ENCODE measurements at regions not wholly inside any gene's neighbourhood (a gene's known extent, or its start where the extent isn't known, plus 50 kb on each side); places are given as distances from the start of the nearest gene placed in this dataset.
A peak's percentile ranks its signal among the peaks of the same experiment; 100 is the strongest.

DNA sequence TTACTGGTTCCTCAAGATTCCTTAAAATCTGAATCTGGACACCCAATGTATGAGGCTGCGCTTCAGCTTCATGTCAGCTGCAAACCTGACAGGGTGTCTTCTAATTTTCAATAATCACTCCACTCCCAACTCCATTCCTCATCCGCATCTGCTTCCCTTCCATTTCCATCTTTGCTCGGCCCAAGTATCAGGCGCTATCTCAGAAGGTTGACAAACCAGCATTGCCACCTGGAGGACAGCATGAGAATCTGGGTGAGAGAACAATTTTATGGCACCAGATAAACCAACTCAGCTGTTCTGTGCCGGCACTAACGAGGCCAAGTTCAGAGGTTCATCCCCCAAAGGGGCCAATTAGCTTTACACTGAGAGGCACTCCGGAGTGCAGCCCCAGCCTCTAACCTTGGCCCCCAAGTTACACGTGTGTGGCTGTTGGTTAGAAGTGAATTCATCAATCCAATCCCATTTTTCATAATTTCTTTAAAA, 79.1 kb upstream of the LMO2 start (continued):
- no peak for TF ChIP-seq ZNF76 (CRISPR knock-in tag; IDR thresholded peaks at IDR 0.05; ENCODE audit: borderline replicate concordance)
- TF ChIP-seq ZNF609 (CRISPR knock-in tag; IDR thresholded peaks at IDR 0.05; ENCODE audit: borderline replicate concordance): no peak
- 0 out of 2 replicates have a peak, but pooled peaks have one; percentile 11 for TF ChIP-seq SMARCA4 (IDR thresholded peaks at IDR 0.05)
- no peak for TF ChIP-seq ZFX (CRISPR knock-in tag; IDR thresholded peaks at IDR 0.05)
- TF ChIP-seq, protein P1, sequence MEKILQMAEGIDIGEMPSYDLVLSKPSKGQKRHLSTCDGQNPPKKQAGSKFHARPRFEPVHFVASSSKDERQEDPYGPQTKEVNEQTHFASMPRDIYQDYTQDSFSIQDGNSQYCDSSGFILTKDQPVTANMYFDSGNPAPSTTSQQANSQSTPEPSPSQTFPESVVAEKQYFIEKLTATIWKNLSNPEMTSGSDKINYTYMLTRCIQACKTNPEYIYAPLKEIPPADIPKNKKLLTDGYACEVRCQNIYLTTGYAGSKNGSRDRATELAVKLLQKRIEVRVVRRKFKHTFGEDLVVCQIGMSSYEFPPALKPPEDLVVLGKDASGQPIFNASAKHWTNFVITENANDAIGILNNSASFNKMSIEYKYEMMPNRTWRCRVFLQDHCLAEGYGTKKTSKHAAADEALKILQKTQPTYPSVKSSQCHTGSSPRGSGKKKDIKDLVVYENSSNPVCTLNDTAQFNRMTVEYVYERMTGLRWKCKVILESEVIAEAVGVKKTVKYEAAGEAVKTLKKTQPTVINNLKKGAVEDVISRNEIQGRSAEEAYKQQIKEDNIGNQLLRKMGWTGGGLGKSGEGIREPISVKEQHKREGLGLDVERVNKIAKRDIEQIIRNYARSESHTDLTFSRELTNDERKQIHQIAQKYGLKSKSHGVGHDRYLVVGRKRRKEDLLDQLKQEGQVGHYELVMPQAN (IDR thresholded peaks at IDR 0.05; ENCODE audit: borderline replicate concordance): no peak
- TF ChIP-seq POLR2B (IDR thresholded peaks at IDR 0.05; ENCODE audit: low read depth, partially characterized antibody): no peak
- no peak for TF ChIP-seq BRF1 (IDR thresholded peaks at IDR 0.05; ENCODE audit: borderline replicate concordance, extremely low read depth, insufficient read length)
- no peak for TF ChIP-seq MECOM (CRISPR knock-in tag; IDR thresholded peaks at IDR 0.05)
- no peak for TF ChIP-seq ZNF780A (CRISPR knock-in tag; IDR thresholded peaks at IDR 0.05)
- no peak for TF ChIP-seq XRCC5 (IDR thresholded peaks at IDR 0.05; ENCODE audit: low read depth, low read length)
- 0 out of 2 replicates have a peak, but pooled peaks have one; percentile 48 for TF ChIP-seq ZEB2 (IDR thresholded peaks at IDR 0.05)
- no peak for TF ChIP-seq NR3C1 (CRISPR knock-in tag; IDR thresholded peaks at IDR 0.05)
- no peak for TF ChIP-seq KAT8 (IDR thresholded peaks at IDR 0.05; ENCODE audit: low read depth)
- no peak for TF ChIP-seq RBM25 (IDR thresholded peaks at IDR 0.05; ENCODE audit: low read depth, low read length, severe bottlenecking)
- no peak for TF ChIP-seq KDM1A (IDR thresholded peaks at IDR 0.05)
- TF ChIP-seq, protein P2, sequence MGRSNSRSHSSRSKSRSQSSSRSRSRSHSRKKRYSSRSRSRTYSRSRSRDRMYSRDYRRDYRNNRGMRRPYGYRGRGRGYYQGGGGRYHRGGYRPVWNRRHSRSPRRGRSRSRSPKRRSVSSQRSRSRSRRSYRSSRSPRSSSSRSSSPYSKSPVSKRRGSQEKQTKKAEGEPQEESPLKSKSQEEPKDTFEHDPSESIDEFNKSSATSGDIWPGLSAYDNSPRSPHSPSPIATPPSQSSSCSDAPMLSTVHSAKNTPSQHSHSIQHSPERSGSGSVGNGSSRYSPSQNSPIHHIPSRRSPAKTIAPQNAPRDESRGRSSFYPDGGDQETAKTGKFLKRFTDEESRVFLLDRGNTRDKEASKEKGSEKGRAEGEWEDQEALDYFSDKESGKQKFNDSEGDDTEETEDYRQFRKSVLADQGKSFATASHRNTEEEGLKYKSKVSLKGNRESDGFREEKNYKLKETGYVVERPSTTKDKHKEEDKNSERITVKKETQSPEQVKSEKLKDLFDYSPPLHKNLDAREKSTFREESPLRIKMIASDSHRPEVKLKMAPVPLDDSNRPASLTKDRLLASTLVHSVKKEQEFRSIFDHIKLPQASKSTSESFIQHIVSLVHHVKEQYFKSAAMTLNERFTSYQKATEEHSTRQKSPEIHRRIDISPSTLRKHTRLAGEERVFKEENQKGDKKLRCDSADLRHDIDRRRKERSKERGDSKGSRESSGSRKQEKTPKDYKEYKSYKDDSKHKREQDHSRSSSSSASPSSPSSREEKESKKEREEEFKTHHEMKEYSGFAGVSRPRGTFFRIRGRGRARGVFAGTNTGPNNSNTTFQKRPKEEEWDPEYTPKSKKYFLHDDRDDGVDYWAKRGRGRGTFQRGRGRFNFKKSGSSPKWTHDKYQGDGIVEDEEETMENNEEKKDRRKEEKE (IDR thresholded peaks at IDR 0.05; ENCODE audit: borderline replicate concordance in 1 of 2, control insufficient read depth in 1 of 2, low read depth in 2 of 2, low read length in 1 of 2): no peak
- no peak for TF ChIP-seq RNF2 (IDR thresholded peaks at IDR 0.05)

All from K562 (cell line).